HEK293T (cell line): ENCODE measurements at regions not wholly inside any gene's neighbourhood (a gene's known extent, or its start where the extent isn't known, plus 50 kb on each side); places are given as distances from the start of the nearest gene placed in this dataset.

Experiments used
- CTCF ChIA-PET: fragments of 350-600 bp; formaldehyde crosslinking; extraction: SDS; loops from one replicate; lab custom pipeline; 2021; ENCODE audit warnings: antibody characterized with exemption, inconsistent platforms; lab: Yijun Ruan, JAX
- POLR2A ChIA-PET: fragments of 350-600 bp; formaldehyde crosslinking; extraction: SDS; loops from one replicate; lab custom pipeline; 2020; ENCODE audit warnings: antibody characterized with exemption, inconsistent platforms; lab: Yijun Ruan, JAX
- DNase-seq: peaks from one replicate; pipeline ENCODE4 v3.0.0; 2012; ENCODE audit warnings: mixed read lengths; ENCODE audit errors: extremely low spot score
- ARNT ChIP-seq: fragments of 450-650 bp; IDR thresholded peaks from 2 replicates; pipeline ENCODE4 v1.6.1; 2017; ENCODE audit warnings: mild to moderate bottlenecking
- BHLHE40 ChIP-seq: fragments of 450-650 bp; IDR thresholded peaks from 2 replicates; pipeline ENCODE4 v1.6.1; 2016; ENCODE audit warnings: mild to moderate bottlenecking, moderate library complexity, borderline replicate concordance
- CTBP1 ChIP-seq: fragments of 450-650 bp; IDR thresholded peaks from 2 replicates; pipeline ENCODE4 v1.6.1; 2016; ENCODE audit warnings: borderline replicate concordance
- ELF4 ChIP-seq: fragments of 450-650 bp; IDR thresholded peaks from 2 replicates; pipeline ENCODE4 v1.6.1; 2017; ENCODE audit warnings: antibody characterized with exemption
- FOXA1 ChIP-seq: fragments of 450-650 bp; IDR thresholded peaks from 2 replicates; pipeline ENCODE4 v1.6.1; 2016; ENCODE audit warnings: mild to moderate bottlenecking
- FOXK2 ChIP-seq: fragments of 450-650 bp; IDR thresholded peaks from 2 replicates; pipeline ENCODE4 v1.6.1; 2016; ENCODE audit warnings: mild to moderate bottlenecking
- FOXM1 ChIP-seq: fragments of 450-650 bp; IDR thresholded peaks from 2 replicates; pipeline ENCODE4 v1.6.1; 2017; ENCODE audit warnings: mild to moderate bottlenecking, borderline replicate concordance
- HDGF ChIP-seq: fragments of 450-650 bp; IDR thresholded peaks from 2 replicates; pipeline ENCODE4 v1.6.1; 2017; ENCODE audit warnings: antibody characterized with exemption, borderline replicate concordance
- L3MBTL2 ChIP-seq: fragments of 450-650 bp; conservative IDR thresholded peaks from 2 replicates; pipeline ENCODE4 v1.6.1; 2016; ENCODE audit warnings: mild to moderate bottlenecking
- LEF1 ChIP-seq: fragments of 450-650 bp; IDR thresholded peaks from 2 replicates; pipeline ENCODE4 v1.6.1; 2017; ENCODE audit warnings: mild to moderate bottlenecking, borderline replicate concordance
- NFRKB ChIP-seq: fragments of 450-650 bp; IDR thresholded peaks from 2 replicates; pipeline ENCODE4 v1.6.1; 2016; ENCODE audit warnings: mild to moderate bottlenecking, moderate library complexity
- SP1 ChIP-seq: fragments of 450-650 bp; IDR thresholded peaks from 2 replicates; pipeline ENCODE4 v1.6.1; 2017
- SUZ12 ChIP-seq: fragments of 450-650 bp; IDR thresholded peaks from 2 replicates; pipeline ENCODE4 v1.6.1; 2016; ENCODE audit warnings: mild to moderate bottlenecking
- TARDBP ChIP-seq: fragments of 450-650 bp; IDR thresholded peaks from 2 replicates; pipeline ENCODE4 v1.6.1; 2016
- ZNF384 ChIP-seq: fragments of 450-650 bp; IDR thresholded peaks from 2 replicates; pipeline ENCODE4 v1.6.1; 2016
- TF ChIP-seq, protein P1 (sequence below): fragments of 450-650 bp; IDR thresholded peaks from 2 replicates; pipeline ENCODE4 v1.6.1; 2016

DNA sequence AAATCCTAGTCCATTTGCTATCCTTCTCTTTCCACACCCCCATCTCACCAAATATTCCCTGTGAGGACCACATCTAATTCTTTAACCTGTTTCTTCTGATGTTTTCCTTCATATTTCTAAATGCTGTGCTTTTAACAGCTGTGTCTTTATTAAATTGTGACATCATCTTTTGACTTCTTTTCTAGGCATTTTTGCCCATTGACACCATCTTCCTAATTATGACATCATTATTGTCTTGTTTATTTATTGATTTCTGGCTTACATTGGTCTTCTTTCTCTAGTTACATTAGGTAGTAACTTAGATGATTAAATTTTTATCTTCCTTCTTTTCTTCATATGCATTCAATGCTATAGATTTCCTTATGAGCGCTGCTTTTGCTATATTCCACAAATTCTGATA lies 175.8 kb upstream of the PDE5A start:
- ChIA-PET POLR2A (no interaction called here), CTCF (no interaction called here)
- TF ChIP-seq HDGF (no peak), ARNT (no peak), L3MBTL2 (no peak), FOXK2 (no peak), FOXM1 (no peak), SP1 (no peak), ELF4 (no peak), TARDBP (no peak)
- TF ChIP-seq, protein P1, sequence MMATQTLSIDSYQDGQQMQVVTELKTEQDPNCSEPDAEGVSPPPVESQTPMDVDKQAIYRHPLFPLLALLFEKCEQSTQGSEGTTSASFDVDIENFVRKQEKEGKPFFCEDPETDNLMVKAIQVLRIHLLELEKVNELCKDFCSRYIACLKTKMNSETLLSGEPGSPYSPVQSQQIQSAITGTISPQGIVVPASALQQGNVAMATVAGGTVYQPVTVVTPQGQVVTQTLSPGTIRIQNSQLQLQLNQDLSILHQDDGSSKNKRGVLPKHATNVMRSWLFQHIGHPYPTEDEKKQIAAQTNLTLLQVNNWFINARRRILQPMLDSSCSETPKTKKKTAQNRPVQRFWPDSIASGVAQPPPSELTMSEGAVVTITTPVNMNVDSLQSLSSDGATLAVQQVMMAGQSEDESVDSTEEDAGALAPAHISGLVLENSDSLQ = no peak
- no peak for DNase-seq

DNA sequence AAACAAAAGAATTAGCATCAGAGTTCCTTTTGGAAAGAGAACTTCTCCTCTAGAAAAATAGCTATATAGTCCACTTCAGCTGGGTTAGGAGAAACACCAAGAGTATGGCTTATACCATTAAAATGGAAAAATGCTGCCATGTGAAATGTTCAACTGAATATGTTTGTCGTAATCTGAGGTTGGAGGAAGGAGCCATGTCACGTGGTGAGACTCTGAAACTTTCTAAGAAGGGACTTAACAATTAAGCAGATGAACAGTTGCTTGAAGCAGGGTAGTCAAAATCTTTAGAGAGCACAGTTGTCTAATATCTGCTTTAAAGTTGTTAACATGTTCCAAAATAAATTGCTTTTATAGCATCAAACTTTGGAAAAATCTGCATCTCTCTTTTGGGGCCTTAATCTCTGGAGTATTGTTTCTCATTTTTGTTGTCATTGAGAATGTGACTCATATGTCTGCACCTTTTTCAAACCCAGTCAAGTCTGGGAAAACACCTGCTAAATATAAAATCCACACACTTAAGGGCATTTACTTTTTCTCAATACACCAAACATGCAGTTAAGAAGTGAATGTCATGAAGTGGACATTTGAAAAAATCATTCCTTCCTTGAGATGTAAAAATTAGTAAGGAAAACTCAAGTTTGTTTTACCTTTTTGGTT lies 168.8 kb upstream of the PDE5A start:
- ChIA-PET CTCF (no interaction called here), POLR2A (no interaction called here)
- TF ChIP-seq FOXA1 (no peak), LEF1 (no peak), HDGF (no peak), CTBP1 (no peak), NFRKB (no peak), FOXK2 (no peak)
- no peak for DNase-seq

GRCh38 chr4:119795986-119796578 lies 167.5 kb upstream of the PDE5A start:
- no peak for DNase-seq
- TF ChIP-seq ARNT (no peak), NFRKB (no peak), CTBP1 (no peak), FOXA1 (no peak)
- ChIA-PET POLR2A (no interaction called here), CTCF (no interaction called here)

- CTCF ChIA-PET = no interaction called here
- DNase-seq = no peak
- TF ChIP-seq FOXA1 (no peak), ZNF384 (no peak), ARNT (no peak), LEF1 (no peak), CTBP1 (no peak), ELF4 (no peak), HDGF (no peak), SP1 (no peak), FOXM1 (no peak), BHLHE40 (no peak), SUZ12 (no peak), FOXK2 (no peak), NFRKB (no peak)
- TF ChIP-seq, protein P1 = no peak
- POLR2A ChIA-PET = no interaction called here
These were observed 166.1 kb upstream of the PDE5A start for GRCh38 chr4:119794681-119795080.

GRCh38 chr4:119794113-119794512 lies 165.5 kb upstream of the PDE5A start:
- DNase-seq = no peak
- POLR2A ChIA-PET = no interaction called here
- no peak for TF ChIP-seq TARDBP
- no peak for TF ChIP-seq ZNF384
- CTCF ChIA-PET = no interaction called here

- no peak for DNase-seq
- ChIA-PET POLR2A (no interaction called here), CTCF (no interaction called here)
- no peak for TF ChIP-seq LEF1
- TF ChIP-seq HDGF = no peak
- no peak for TF ChIP-seq NFRKB
- TF ChIP-seq BHLHE40 = no peak
- no peak for TF ChIP-seq ZNF384
- no peak for TF ChIP-seq FOXA1
- no peak for TF ChIP-seq SP1
- TF ChIP-seq FOXM1 = no peak
- TF ChIP-seq ARNT = no peak
- no peak for TF ChIP-seq SUZ12
- no peak for TF ChIP-seq CTBP1
- TF ChIP-seq, protein P1 = no peak
- TF ChIP-seq FOXK2 = no peak
- no peak for TF ChIP-seq TARDBP
- no peak for TF ChIP-seq ELF4
- no peak for TF ChIP-seq L3MBTL2
These were observed 160.0 kb upstream of the PDE5A start for GRCh38 chr4:119788349-119789266.
